HG02610 (cell line): ENCODE measurements at regions not wholly inside any gene's neighbourhood (a gene's known extent, or its start where the extent isn't known, plus 50 kb on each side); places are given as distances from the start of the nearest gene placed in this dataset.
"Not testable (repeated sequence)": the region's sequence is repeated elsewhere in the genome, so short reads cannot be mapped to it uniquely, and the experiment has no call there.

Experiments used
- ATAC-seq: cut with Tn5 transposase; IDR thresholded peaks from one replicate; pipeline ENCODE4 v1.9.1; 2021; ENCODE audit warnings: mild to moderate bottlenecking, moderate library complexity; ENCODE audit not compliant: unreplicated experiment

DNA sequence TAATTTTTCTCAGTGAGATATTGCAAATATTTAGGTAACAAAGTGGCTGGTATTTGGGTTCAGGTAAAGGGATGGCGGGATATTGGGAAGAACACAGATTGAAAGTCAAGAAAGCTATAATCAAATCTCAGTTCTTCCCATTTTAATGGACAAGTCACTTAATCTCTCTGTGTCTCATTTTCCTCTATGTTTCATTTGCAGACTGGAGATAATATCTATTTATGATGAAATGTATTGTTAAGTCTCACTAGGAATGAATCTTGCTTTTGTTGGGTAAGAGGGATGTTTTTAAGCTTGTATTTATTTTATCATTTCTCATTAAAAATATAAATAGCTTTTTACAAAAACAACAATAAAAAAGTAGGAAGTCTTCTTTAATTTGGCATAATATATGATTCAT is 175.4 kb downstream of the ISL1 start:
- no peak for ATAC-seq

DNA sequence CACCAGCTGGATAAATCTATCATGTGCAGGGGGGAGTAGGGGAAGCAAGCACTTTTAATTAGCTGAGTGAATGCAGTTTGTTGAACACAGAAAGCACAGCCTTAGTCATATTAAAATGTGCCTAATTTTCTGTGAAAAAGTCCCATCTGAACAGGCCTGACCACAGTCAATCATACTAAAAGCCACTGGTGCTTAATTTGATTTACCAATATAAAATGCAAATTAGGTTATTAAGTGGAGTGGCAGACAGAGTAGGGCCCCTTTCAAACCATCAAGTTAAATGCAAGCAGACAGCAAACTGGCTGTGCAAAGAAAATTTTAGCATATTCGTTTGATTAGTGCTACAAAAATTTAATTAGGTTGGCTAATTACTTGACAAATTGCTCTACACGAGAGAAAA is 176.1 kb downstream of the ISL1 start:
- no peak for ATAC-seq

DNA sequence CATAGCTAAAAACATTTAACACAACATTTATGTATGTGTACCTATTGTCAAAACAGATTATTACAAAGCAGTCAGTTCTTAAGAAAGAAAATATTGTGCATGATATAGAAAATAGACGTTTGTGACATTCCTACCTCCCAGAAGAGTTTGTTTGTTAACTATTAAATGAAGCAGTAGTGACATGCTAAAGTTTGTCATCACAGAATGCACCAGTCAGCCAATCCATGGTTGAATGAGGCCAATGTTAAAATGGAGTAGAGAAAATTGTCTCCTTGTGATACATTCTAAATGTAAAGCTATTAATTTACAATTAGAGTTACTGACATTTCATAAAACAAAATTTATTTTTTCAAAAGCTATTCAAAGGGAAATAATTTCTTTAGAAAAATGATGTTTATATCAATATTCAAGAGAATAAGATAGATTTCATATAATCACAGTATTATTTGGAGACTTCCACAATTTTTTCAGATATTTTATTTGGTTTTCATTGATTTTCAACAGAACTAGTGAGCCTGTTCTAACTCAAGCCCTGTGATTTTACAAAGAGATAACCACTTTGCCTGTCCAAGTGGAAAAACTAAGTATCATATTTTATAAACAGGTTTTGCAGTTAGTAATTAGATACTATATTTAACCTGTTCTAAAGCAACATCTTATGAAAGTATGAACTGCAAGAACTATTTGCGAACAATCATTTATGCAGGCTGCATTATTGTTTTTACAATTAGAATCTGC is 176.8 kb downstream of the ISL1 start:
- no peak for ATAC-seq

GRCh38 chr5:51566953-51567352 is 183.7 kb downstream of the ISL1 start:
- ATAC-seq = no peak

- ATAC-seq = no peak
Measured at GRCh38 chr5:51567636-51568035, 184.4 kb downstream of the ISL1 start.

DNA sequence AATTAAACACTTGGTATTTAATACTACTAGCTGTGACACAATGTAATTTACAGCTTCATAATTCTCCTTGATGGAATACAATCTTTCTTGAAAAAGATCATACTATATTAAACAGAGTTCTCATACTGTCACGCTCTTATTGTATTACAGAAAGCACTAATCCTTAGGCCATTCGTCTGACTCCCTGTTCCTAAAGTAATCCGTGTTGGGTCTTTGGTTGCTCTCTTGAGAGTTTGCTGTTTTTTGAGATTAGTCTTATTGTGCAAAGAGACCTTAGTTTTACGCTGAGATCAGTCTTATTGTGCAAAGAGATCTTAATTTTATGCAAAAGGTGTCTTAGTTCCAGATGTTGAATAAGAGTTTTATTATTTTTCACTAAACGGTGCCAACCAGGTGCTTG is 190.6 kb downstream of the ISL1 start:
- no peak for ATAC-seq

DNA sequence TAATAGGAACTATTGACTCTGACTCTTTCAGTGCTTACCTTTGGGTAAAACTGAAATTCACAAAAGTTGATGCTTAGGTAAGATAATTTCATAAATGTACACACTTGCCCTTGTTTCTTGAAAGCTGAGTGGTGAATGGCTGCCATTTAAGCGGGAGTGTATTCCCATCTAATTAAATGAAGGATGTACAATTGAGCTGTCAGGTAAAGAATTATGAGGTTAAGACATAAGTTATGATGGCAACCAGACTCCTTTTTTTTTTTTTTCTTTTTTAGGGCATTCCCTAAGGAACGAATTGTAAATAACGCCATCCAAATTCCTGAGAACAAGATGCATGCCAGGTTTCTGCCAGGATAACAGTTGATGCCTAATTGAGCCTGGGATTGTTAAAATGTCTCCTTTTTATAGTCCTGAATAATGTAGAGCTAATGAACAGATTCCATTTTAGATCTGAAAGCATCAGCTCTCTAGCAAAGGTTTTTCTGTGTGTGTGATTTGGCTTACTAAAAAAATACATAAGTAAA is 199.7 kb downstream of the ISL1 start:
- ATAC-seq = no peak

DNA sequence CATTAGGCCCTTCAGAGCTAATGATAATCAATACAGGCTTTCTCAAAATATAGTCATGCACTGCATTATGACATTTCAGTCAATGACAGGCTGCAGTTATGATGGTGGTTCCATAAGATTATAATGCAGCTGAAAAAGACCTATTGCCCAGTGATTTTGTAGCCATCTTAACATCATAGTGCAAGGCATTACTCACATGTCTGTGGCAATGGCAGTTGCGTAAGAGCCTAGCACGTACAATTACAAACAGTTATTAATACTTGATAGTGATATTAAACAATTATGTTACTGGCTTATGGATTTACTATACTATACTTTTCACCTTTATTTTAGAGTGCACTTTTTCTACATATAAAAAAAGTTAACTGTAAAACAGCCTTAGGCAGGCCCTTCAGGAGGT is 214.8 kb downstream of the ISL1 start:
- ATAC-seq = no peak

GRCh38 chr5:51599587-51599986 is 216.3 kb downstream of the ISL1 start:
- no peak for ATAC-seq

- ATAC-seq = no peak
Measured at GRCh38 chr5:51604324-51604723, 221.1 kb downstream of the ISL1 start.

GRCh38 chr5:51606921-51607320 is 223.7 kb downstream of the ISL1 start:
- ATAC-seq = no peak

GRCh38 chr5:51618234-51618633 is 235.0 kb downstream of the ISL1 start:
- ATAC-seq = no peak

DNA sequence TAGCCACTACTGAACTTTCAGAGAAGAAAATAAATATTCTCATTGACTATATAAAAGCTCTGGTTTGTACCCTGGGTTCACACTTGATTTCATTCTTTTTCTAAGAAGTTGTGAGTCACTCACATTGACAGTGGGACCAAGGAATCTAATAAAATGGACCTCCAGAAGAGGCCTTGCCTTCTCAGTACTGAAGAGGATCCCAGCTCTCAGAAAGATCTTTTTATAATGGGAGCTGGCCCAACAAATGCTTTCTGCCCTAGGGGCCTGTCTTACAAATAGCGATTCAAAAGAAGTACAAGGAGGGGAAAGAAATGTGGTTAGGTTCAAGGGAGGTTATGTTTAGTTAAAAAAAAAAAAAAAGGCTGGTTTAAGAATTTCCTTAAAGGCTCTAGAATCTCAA is 237.9 kb downstream of the ISL1 start:
- no peak for ATAC-seq

DNA sequence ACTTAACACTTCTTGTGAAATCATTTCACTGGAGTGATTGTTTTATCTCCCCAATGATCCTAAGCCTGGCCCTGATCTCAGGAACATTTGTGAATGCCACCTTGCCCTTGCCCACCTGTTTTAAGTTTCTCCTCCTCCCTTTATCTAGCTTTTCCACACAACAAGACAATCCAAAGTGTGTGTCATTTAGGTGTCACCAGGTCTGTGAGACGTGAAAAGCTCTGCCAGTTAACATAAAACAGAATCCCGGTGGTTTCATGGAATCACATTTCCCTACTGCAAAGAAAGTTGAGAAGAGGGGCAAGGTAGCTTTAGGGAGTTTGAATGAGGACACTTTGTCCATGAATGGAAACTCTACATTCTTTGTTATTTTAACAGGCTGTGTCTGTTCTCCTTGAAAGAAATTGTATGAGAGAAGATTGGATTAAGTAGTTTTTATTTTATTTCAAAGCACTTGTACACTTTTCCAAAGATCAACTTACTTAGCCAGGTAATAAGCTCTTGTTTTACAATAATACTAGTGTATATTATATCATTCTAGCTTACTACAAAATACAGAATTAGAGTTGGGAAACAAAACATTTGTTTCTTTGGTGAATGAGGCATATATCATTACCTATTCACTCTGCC is 239.0 kb downstream of the ISL1 start:
- no peak for ATAC-seq

- no peak for ATAC-seq
Measured at GRCh38 chr5:51625224-51625968, 242.1 kb downstream of the ISL1 start.

DNA sequence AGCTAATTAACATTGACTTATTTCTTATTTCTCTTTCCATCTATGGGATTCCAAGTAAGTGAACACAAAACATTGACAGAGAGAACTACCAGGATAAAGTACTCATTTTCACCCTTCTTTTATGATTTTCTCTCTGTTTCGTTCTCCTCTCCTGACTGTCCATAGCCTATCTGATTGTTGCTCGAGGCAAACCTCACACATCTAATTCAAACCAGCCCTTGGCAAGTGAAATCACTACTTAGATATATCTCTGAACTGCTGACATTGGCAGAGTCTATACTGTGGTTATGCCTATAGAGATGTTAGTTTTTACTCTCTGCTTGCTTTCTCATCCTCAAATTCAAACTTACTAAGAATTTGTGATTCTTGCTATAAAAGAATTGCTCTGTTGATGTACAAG is 248.8 kb downstream of the ISL1 start:
- no peak for ATAC-seq

- no peak for ATAC-seq
Measured at GRCh38 chr5:51632793-51633192, 249.5 kb downstream of the ISL1 start.

DNA sequence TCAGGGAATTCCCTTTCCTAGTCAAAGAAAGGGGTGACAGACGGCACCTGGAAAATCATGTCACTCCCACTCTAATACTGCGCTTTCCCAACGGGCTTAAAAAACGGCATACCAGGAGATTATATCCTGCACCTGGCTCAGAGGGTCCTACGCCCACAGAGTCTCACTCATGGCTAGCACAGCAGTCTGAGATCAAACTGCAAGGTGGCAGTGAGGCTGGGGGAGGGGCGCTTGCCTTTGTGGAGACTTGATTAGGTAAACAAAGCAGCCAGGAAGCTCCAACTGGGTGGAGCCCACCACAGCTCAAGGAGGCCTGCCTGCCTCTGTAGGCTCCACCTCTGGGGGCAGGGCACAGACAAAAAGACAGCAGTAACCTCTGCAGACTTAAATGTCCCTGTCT is 253.7 kb downstream of the ISL1 start:
- not testable (repeated sequence) for ATAC-seq

DNA sequence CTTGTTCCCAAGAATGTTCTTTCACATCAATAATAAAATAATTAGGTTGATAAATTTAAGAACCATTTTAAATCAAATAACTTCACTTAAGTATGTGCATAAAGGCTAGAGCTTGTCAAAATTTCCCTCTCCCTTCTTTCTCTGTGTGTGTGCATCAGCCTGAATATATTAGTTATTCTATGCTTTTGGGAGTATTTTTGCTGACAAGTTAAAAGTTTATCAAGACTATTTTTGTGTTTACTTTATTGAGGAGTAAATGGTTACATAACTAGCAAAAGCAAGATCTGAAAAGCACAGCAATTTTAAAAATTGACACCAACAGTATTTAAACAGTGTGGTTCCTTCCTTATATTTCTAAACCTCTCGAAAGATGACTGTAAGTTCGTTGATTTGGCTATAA is 261.7 kb downstream of the ISL1 start:
- ATAC-seq = no peak

DNA sequence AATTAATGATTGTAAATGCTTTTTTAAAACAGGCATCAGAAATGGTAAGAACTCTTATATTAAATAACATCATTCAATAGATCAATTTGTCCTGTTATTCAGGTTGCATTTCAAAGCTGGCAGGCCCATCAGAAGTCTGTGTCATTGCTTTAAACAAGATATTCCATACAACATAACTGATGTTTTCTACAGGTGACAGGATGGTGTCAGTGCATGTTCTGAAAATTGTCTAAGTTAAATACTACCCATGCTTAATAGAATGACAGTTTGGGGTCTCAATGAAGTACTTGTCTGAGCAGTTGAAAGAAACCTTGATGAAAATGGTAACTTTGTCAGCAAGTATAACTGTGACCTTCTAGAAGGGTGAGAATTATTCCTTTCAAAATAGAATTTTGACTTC is 263.2 kb downstream of the ISL1 start:
- ATAC-seq = no peak

DNA sequence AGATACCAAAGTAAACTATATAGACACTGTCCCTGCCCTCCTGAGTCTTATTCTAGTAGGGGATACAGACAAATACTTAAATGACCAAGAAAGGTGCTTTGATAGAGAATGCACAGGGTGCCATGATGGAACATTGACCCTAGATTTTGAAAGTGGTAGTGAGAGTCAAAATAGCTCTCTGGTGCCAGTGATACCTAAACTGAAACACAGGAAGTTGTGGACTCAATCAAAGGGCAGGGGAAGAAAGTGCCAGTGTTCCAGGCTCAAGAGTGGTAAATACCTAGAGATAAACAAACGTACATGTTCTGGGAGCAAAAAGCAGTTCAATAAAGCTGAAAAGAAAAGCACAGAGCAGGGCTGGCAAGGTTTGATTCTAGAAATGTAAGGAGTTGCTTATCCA is 267.6 kb downstream of the ISL1 start:
- no peak for ATAC-seq

DNA sequence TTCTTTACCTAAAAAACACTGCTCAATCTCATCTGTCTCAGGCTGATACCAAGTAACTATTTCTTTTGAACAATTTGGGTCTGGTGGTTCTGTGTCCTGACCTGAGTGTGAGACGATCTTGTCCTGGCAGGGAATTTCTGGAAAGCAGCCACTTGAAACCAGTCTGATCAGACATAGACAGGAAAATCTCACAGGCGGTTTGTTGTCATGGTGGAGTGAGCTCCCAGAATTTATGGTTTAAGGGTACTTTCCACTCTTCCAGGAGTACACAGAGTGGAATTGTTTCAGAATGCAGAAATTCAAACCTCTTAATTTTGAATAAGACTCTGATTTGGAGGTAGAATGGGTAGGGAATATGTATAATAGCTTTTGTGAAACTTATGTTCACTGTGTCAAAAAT is 268.2 kb downstream of the ISL1 start:
- ATAC-seq = no peak
